Panc1 (cell line): ENCODE measurements at regions not wholly inside any gene's neighbourhood (a gene's known extent, or its start where the extent isn't known, plus 50 kb on each side); places are given as distances from the start of the nearest gene placed in this dataset.

ENCODE experiments used
- ATAC-seq: fragments of 200-7000 bp; cut with Tn5 transposase; 2 replicates; pipeline ENCODE4 v1.9.1; 2020; ENCODE audit warnings: mild to moderate bottlenecking, moderate library complexity
- BruUV-seq: library from RNA; stranded (reverse); fragments of 400-500 nt; replicated peaks from 2 replicates; lab custom pipeline; 2021; lab: Mats Ljungman, UMichigan
- CTCF ChIA-PET: fragments of 300-600 bp; sonication (Branson Sonifier 250); formaldehyde crosslinking; loops from one replicate; lab custom pipeline; 2022; ENCODE audit warnings: antibody characterized with exemption; lab: Charles Lee
- POLR2A ChIA-PET: fragments of 300-600 bp; sonication (Branson Sonifier 250); formaldehyde crosslinking; loops from one replicate; lab custom pipeline; 2022; ENCODE audit warnings: antibody characterized with exemption; lab: Charles Lee
- DNase-seq: peaks from one replicate; pipeline ENCODE4 v3.0.0-alpha.2; 2010; ENCODE audit warnings: low read depth, low spot score
- H3K27ac ChIP-seq: 2 replicates; pipeline ENCODE4 v1.5.1; 2011; ENCODE audit warnings: mild to moderate bottlenecking, low read length, inconsistent platforms
- H3K27me3 ChIP-seq: fragments of 200-500 bp; sonication (Bioruptor generic); 2 replicates; pipeline ENCODE4 v1.6.0; 2014; ENCODE audit warnings: low read length, inconsistent platforms; ENCODE audit not compliant: control insufficient read depth, insufficient read depth
- H3K36me3 ChIP-seq: fragments of 200-500 bp; sonication (Bioruptor generic); 2 replicates; pipeline ENCODE4 v1.5.1; 2014; ENCODE audit warnings: inconsistent platforms, mild to moderate bottlenecking, low read length, moderate library complexity; ENCODE audit not compliant: control insufficient read depth, insufficient read depth
- H3K4me1 ChIP-seq: 2 replicates; pipeline ENCODE4 v1.5.1; 2011; ENCODE audit warnings: inconsistent platforms, mild to moderate bottlenecking, low read length, moderate library complexity; ENCODE audit not compliant: control insufficient read depth, insufficient read depth
- H3K4me3 ChIP-seq, 2 experiments: 2 replicates each; pipeline ENCODE4 v1.5.1; 2011 to 2012; ENCODE audit warnings: low read depth in 2 of 2, low read length in 2 of 2, mild to moderate bottlenecking in 2 of 2, inconsistent platforms in 1 of 2, moderate library complexity in 1 of 2
- H3K9me3 ChIP-seq: fragments of 200-500 bp; sonication (Bioruptor generic); 2 replicates; pipeline ENCODE4 v1.5.1; 2014; ENCODE audit warnings: low read depth, mild to moderate bottlenecking, inconsistent platforms, low read length, moderate library complexity; ENCODE audit not compliant: control insufficient read depth, insufficient read depth
- CTCF ChIP-seq: fragments of 450-650 bp; IDR thresholded peaks from 2 replicates; pipeline ENCODE4 v1.5.1; 2017; ENCODE audit warnings: mild to moderate bottlenecking
- POLR2AphosphoS5 ChIP-seq: IDR thresholded peaks from 2 replicates; pipeline ENCODE4 v1.6.1; 2012; ENCODE audit warnings: mild to moderate bottlenecking, low read depth, low read length, moderate library complexity
- REST ChIP-seq, 2 experiments: IDR thresholded peaks; 2 replicates each; pipeline ENCODE4 v1.6.1; 2011 to 2012; ENCODE audit warnings: low read depth in 2 of 2, control low read depth in 1 of 2, low read length in 1 of 2, mild to moderate bottlenecking in 1 of 2, moderate library complexity in 1 of 2; ENCODE audit not compliant: insufficient read depth in 1 of 2
- SIN3A ChIP-seq: IDR thresholded peaks from 2 replicates; pipeline ENCODE4 v1.6.1; 2012; ENCODE audit warnings: low read depth, mild to moderate bottlenecking, low read length, moderate library complexity, borderline replicate concordance; ENCODE audit not compliant: insufficient read depth
- TCF7L2 ChIP-seq: IDR thresholded peaks from 2 replicates; pipeline ENCODE4 v1.6.1; 2011; ENCODE audit warnings: mild to moderate bottlenecking, low read depth, low read length, inconsistent platforms
- in situ Hi-C: cut with HindIII; loops from 2 replicates; pipeline ENCODE4 v1.10.0; 2016; ENCODE audit warnings: low sequenced_read_pairs, low pct_unique_long_range_greater_than_20kb
- intact Hi-C: fragments of 100-400 bp; cut with micrococcal nuclease; formaldehyde crosslinking; loops from one replicate; pipeline ENCODE4 v1.10.0; 2022; ENCODE audit not compliant: unreplicated experiment

GRCh38 chr6:153599901-153600300 lies 439.1 kb upstream of the OPRM1 start:
- TF ChIP-seq POLR2AphosphoS5 (no peak), TCF7L2 (no peak), REST (IDR thresholded peaks at IDR 0.05; ENCODE audit: insufficient read depth in 1 of 2, low read depth in 2 of 2, low read length in 1 of 2) (no peak), CTCF (no peak), SIN3A (no peak)
- DNase-seq (no peak), ATAC-seq (no peak)
- in situ Hi-C loops (no loop called here), intact Hi-C loops (no loop called here)
- no peaks in the 10 kb centered on the region for H3K27me3 ChIP-seq
- H3K4me3 ChIP-seq: no peak overlapping the region
- no peaks in the 10 kb centered on the region for H3K4me1 ChIP-seq
- H3K36me3 ChIP-seq: no peaks in the 10 kb centered on the region
- CTCF ChIA-PET: no interaction called here
- H3K27ac ChIP-seq: no peak overlapping the region
- no peaks in the 10 kb centered on the region for H3K9me3 ChIP-seq
- POLR2A ChIA-PET: no interaction called here
- BruUV-seq: no TSS peak

GRCh38 chr6:153595903-153596302 lies 443.1 kb upstream of the OPRM1 start:
- TF ChIP-seq POLR2AphosphoS5: no peak
- TF ChIP-seq CTCF: no peak
- no peak for TF ChIP-seq SIN3A
- TF ChIP-seq REST (IDR thresholded peaks at IDR 0.05; ENCODE audit: insufficient read depth in 1 of 2, low read depth in 2 of 2, low read length in 1 of 2): no peak
- no peak for TF ChIP-seq TCF7L2
- ATAC-seq (no peak), DNase-seq (no peak)
- H3K4me3 ChIP-seq: no peak overlapping the region
- no peaks in the 10 kb centered on the region for H3K27me3 ChIP-seq
- no peak overlapping the region for H3K27ac ChIP-seq
- H3K4me1 ChIP-seq: no peaks in the 10 kb centered on the region
- no TSS peak for BruUV-seq
- in situ Hi-C loops: no loop called here
- H3K9me3 ChIP-seq: no peaks in the 10 kb centered on the region
- POLR2A ChIA-PET: no interaction called here
- CTCF ChIA-PET: no interaction called here
- intact Hi-C loops: no loop called here
- H3K36me3 ChIP-seq: no peaks in the 10 kb centered on the region
